Loucy (cell line): ENCODE measurements at regions not wholly inside any gene's neighbourhood (a gene's known extent, or its start where the extent isn't known, plus 50 kb on each side); places are given as distances from the start of the nearest gene placed in this dataset.

Experiments
- CTCF ChIP-seq: fragments of 200-600 bp; sonication (generic); conservative IDR thresholded peaks from 2 replicates; pipeline ENCODE4 v1.5.1; 2014; ENCODE audit warnings: mild to moderate bottlenecking, antibody characterized with exemption, low read length
- EZH2phosphoT487 ChIP-seq: fragments of 200-600 bp; IDR thresholded peaks from 2 replicates; pipeline ENCODE4 v1.6.1; 2018; ENCODE audit warnings: antibody characterized with exemption, mild to moderate bottlenecking, moderate library complexity, borderline replicate concordance

DNA sequence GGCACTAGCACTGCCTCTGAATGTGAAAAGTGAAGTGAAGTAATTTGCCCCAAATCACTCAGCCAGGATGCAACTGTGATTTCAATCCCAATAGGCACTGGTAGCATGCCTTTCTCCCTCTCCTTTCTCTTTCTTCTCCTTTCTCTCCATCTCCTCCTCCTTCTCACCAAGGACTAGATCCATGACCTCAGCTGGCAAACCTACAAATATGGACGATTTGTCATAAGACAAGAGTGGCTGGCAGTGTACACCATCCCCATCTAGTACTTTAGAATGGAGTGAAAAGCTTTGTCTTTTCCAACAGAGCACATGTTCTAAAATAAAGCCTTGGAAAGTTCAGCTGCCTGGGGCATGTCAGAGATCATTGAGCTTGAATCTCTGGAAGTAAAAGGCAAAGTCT lies 574.7 kb upstream of the CLINT1 start:
- TF ChIP-seq CTCF = no peak
- TF ChIP-seq EZH2phosphoT487 = no peak
